ENCODE measurements at regions not wholly inside any gene's neighbourhood (a gene's known extent, or its start where the extent isn't known, plus 50 kb on each side); places are given as distances from the start of the nearest gene placed in this dataset.

GRCh38 chr3:164641071-164641470 is 437.2 kb downstream of the SI start:
- intact Hi-C loops (cut with DNase I): no loop called here

GRCh38 chr3:164640591-164640990 is 437.7 kb downstream of the SI start:
- no peak for DNase-seq
- ATAC-seq: no peak
- H3K27ac ChIP-seq: no peak overlapping the region
- no peaks in the 10 kb centered on the region for H3K9me3 ChIP-seq
- intact Hi-C loops (cut with DNase I): no loop called here
- no peaks in the 10 kb centered on the region for H3K36me3 ChIP-seq
- TF ChIP-seq CTCF (IDR thresholded peaks at IDR 0.05): no peak
- no peaks in the 10 kb centered on the region for H3K27me3 ChIP-seq (ENCODE audit: low read depth)
- no peaks in the 10 kb centered on the region for H3K4me1 ChIP-seq
- H3K4me3 ChIP-seq: no peak overlapping the region

More at GRCh38 chr3:164641071-164641470, 437.2 kb downstream of the SI start:
- no peaks in the 10 kb centered on the region for H3K36me3 ChIP-seq
- H3K9me3 ChIP-seq: no peaks in the 10 kb centered on the region
- no peak overlapping the region for H3K4me3 ChIP-seq
- no peak for DNase-seq
- no peaks in the 10 kb centered on the region for H3K4me1 ChIP-seq
- no peaks in the 10 kb centered on the region for H3K27me3 ChIP-seq (ENCODE audit: low read depth)
- H3K27ac ChIP-seq: no peak overlapping the region
- TF ChIP-seq CTCF (IDR thresholded peaks at IDR 0.05): no peak
- ATAC-seq: no peak

- Histone ChIP-seq H3K27ac (no peak overlapping the region), H3K27me3 (ENCODE audit: low read depth) (no peaks in the 10 kb centered on the region), H3K4me1 (no peaks in the 10 kb centered on the region), H3K4me3 (no peak overlapping the region), H3K9me3 (no peaks in the 10 kb centered on the region), H3K36me3 (no peaks in the 10 kb centered on the region)
- TF ChIP-seq CTCF (IDR thresholded peaks at IDR 0.05): no peak
- ATAC-seq (no peak), DNase-seq (no peak)
- intact Hi-C loops (cut with DNase I): no loop called here
Measured at GRCh38 chr3:164620956-164621355, 457.3 kb downstream of the SI start.

GRCh38 chr3:164620423-164620822 is 457.9 kb downstream of the SI start:
- intact Hi-C loops (cut with DNase I): no loop called here
- DNase-seq (no peak), ATAC-seq (no peak)
- Histone ChIP-seq H3K4me3 (no peak overlapping the region), H3K36me3 (no peaks in the 10 kb centered on the region), H3K4me1 (no peaks in the 10 kb centered on the region), H3K27ac (no peak overlapping the region), H3K9me3 (no peaks in the 10 kb centered on the region), H3K27me3 (ENCODE audit: low read depth) (no peaks in the 10 kb centered on the region)
- TF ChIP-seq CTCF (IDR thresholded peaks at IDR 0.05): no peak

DNA sequence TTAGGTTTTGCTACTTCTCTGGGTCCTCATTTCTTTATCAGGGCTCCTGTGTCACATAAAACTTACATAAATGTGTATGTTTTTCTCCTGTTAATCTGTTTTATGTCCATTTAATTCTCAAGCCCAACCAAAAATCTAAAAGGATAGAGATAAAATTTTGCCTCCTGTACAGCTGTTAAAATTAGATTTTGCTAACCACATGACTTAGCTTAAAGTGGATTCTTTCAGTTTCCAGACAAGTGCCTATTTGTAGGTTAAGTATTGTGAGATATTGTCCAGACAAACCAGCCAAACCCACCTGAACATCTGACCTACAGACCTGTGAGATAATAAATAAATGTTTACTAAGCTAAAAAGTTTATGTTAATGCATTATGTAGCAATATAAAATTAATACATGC is 465.5 kb downstream of the SI start:
- Histone ChIP-seq H3K27ac (no peak overlapping the region), H3K27me3 (ENCODE audit: low read depth) (no peaks in the 10 kb centered on the region), H3K36me3 (no peaks in the 10 kb centered on the region), H3K9me3 (no peaks in the 10 kb centered on the region), H3K4me1 (no peaks in the 10 kb centered on the region), H3K4me3 (no peak overlapping the region)
- ATAC-seq (no peak), DNase-seq (no peak)
- intact Hi-C loops (cut with DNase I): no loop called here
- TF ChIP-seq CTCF (IDR thresholded peaks at IDR 0.05): no peak

Data from lower lobe of right lung (tissue), 2 donors.